ES-I3 (cell line): ENCODE measurements at regions not wholly inside any gene's neighbourhood (a gene's known extent, or its start where the extent isn't known, plus 50 kb on each side); places are given as distances from the start of the nearest gene placed in this dataset.

ENCODE experiments used
- H3K36me3 ChIP-seq: 2 replicates; pipeline ENCODE4 v1.6.1; 2013; ENCODE audit warnings: mild to moderate bottlenecking, low read length, control low read depth, moderate library complexity; ENCODE audit not compliant: insufficient read depth
- H3K4me1 ChIP-seq: 2 replicates; pipeline ENCODE4 v1.6.1; 2013; ENCODE audit warnings: mild to moderate bottlenecking, control low read depth, low read length; ENCODE audit not compliant: insufficient read depth
- H3K9ac ChIP-seq: 2 replicates; pipeline ENCODE4 v1.6.1; 2013; ENCODE audit warnings: low read depth, mild to moderate bottlenecking, low read length, moderate library complexity
- H3K9me3 ChIP-seq: 2 replicates; pipeline ENCODE4 v1.6.1; 2013; ENCODE audit warnings: mild to moderate bottlenecking, low read length, moderate library complexity; ENCODE audit not compliant: control insufficient read depth, insufficient read depth

- Histone ChIP-seq H3K9me3 (no peaks in the 10 kb centered on the region), H3K4me1 (peaks cover 14% of the 10 kb centered on the region), H3K9ac (no peak overlapping the region), H3K36me3 (no peaks in the 10 kb centered on the region)
Observed at GRCh38 chr2:235382601-235383000, 111.2 kb upstream of the AGAP1 start.

- H3K9me3 ChIP-seq: no peaks in the 10 kb centered on the region
- H3K4me1 ChIP-seq: peaks cover 14% of the 10 kb centered on the region
- H3K36me3 ChIP-seq: no peaks in the 10 kb centered on the region
- no peak overlapping the region for H3K9ac ChIP-seq
Observed at GRCh38 chr2:235383272-235383843, 110.5 kb upstream of the AGAP1 start.

GRCh38 chr2:235384624-235385023, 109.2 kb upstream of the AGAP1 start:
- no peaks in the 10 kb centered on the region for H3K36me3 ChIP-seq
- no peak overlapping the region for H3K9ac ChIP-seq
- no peaks in the 10 kb centered on the region for H3K9me3 ChIP-seq
- peaks cover 14% of the 10 kb centered on the region for H3K4me1 ChIP-seq

- H3K4me1 ChIP-seq: peaks cover 12% of the 10 kb centered on the region
- no peaks in the 10 kb centered on the region for H3K36me3 ChIP-seq
- H3K9me3 ChIP-seq: no peaks in the 10 kb centered on the region
- H3K9ac ChIP-seq: no peak overlapping the region
Observed at GRCh38 chr2:235389626-235390025, 104.2 kb upstream of the AGAP1 start.

GRCh38 chr2:235390108-235390815, 103.6 kb upstream of the AGAP1 start:
- Histone ChIP-seq H3K9me3 (no peaks in the 10 kb centered on the region), H3K36me3 (no peaks in the 10 kb centered on the region), H3K4me1 (peaks cover 7% of the 10 kb centered on the region; the same call in 1 of the 2 replicates), H3K9ac (no peak overlapping the region)

GRCh38 chr2:235390816-235391194, 103.0 kb upstream of the AGAP1 start:
- H3K4me1 ChIP-seq: peaks cover 7% of the 10 kb centered on the region; the same call in 1 of the 2 replicates
- no peaks in the 10 kb centered on the region for H3K9me3 ChIP-seq
- H3K36me3 ChIP-seq: no peaks in the 10 kb centered on the region
- no peak overlapping the region for H3K9ac ChIP-seq

- no peak overlapping the region for H3K9ac ChIP-seq
- peaks cover 7% of the 10 kb centered on the region; the same call in 1 of the 2 replicates for H3K4me1 ChIP-seq
- H3K9me3 ChIP-seq: no peaks in the 10 kb centered on the region
- H3K36me3 ChIP-seq: no peaks in the 10 kb centered on the region
Observed at GRCh38 chr2:235391921-235392615, 101.8 kb upstream of the AGAP1 start.

GRCh38 chr2:235394278-235394828, 99.5 kb upstream of the AGAP1 start:
- Histone ChIP-seq H3K36me3 (no peaks in the 10 kb centered on the region), H3K9ac (no peak overlapping the region), H3K4me1 (peaks cover 7% of the 10 kb centered on the region; the same call in 1 of the 2 replicates), H3K9me3 (no peaks in the 10 kb centered on the region)

- H3K36me3 ChIP-seq: no peaks in the 10 kb centered on the region
Observed at GRCh38 chr2:235396071-235396846, 97.6 kb upstream of the AGAP1 start.

GRCh38 chr2:235398321-235398720, 95.5 kb upstream of the AGAP1 start:
- Histone ChIP-seq H3K9ac (no peak overlapping the region), H3K36me3 (no peaks in the 10 kb centered on the region), H3K4me1 (peaks cover 7% of the 10 kb centered on the region; the same call in 1 of the 2 replicates), H3K9me3 (0 out of 2 replicates have a peak, but pooled peaks cover 5% of the 10 kb centered on the region)

More at GRCh38 chr2:235396071-235396846, 97.6 kb upstream of the AGAP1 start:
- peaks cover 7% of the 10 kb centered on the region; the same call in 1 of the 2 replicates for H3K4me1 ChIP-seq
- H3K9me3 ChIP-seq: 0 out of 2 replicates have a peak, but pooled peaks cover 5% of the 10 kb centered on the region
- H3K9ac ChIP-seq: no peak overlapping the region

GRCh38 chr2:235399895-235400294, 93.9 kb upstream of the AGAP1 start:
- Histone ChIP-seq H3K9me3 (0 out of 2 replicates have a peak, but pooled peaks cover 5% of the 10 kb centered on the region), H3K4me1 (no peaks in the 10 kb centered on the region), H3K9ac (no peak overlapping the region), H3K36me3 (no peaks in the 10 kb centered on the region)

GRCh38 chr2:235402422-235402821, 91.4 kb upstream of the AGAP1 start:
- H3K4me1 ChIP-seq: no peaks in the 10 kb centered on the region
- H3K9me3 ChIP-seq: 0 out of 2 replicates have a peak, but pooled peaks cover 5% of the 10 kb centered on the region
- no peak overlapping the region for H3K9ac ChIP-seq
- H3K36me3 ChIP-seq: no peaks in the 10 kb centered on the region

- H3K36me3 ChIP-seq: no peaks in the 10 kb centered on the region
- H3K9me3 ChIP-seq: no peaks in the 10 kb centered on the region
- H3K9ac ChIP-seq: no peak overlapping the region
- H3K4me1 ChIP-seq: no peaks in the 10 kb centered on the region
Observed at GRCh38 chr2:235405612-235406361, 88.1 kb upstream of the AGAP1 start.
